Stimulated activated naive CD4-positive, alpha-beta T cell (primary cell): ENCODE measurements at regions not wholly inside any gene's neighbourhood (a gene's known extent, or its start where the extent isn't known, plus 50 kb on each side); places are given as distances from the start of the nearest gene placed in this dataset.
"Not testable (repeated sequence)": the region's sequence is repeated elsewhere in the genome, so short reads cannot be mapped to it uniquely, and the experiment has no call there.

Experiments used
- DNase-seq, 6 experiments: peaks; one replicate each; lab custom pipeline; 2025; lab: John Stamatoyannopoulos, UW

DNA sequence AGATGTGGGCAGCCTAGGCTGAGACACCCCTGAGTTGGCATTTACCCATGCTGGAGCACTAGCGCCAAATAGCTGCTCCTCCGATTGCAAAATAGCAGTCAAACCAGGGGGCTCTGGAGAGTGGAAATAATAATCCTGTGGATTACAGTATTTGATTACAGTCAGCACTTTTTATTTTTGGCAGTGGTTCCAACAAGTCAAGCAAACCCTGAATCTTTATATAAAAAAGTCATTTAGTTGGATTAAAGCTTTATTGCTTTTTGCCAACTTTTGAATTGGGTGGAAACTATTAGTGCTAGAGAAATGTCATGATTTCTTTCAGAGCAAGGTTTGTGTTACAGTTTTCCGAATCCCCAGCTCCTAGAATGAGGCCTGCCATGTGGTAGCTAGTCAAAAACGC, 99.3 kb upstream of the FAM20A start:
- DNase-seq = no peak

GRCh38 chr17:68699936-68700335, 98.8 kb upstream of the FAM20A start:
- DNase-seq = no peak

- no peak for DNase-seq
Observed at GRCh38 chr17:68698746-68699145, 97.6 kb upstream of the FAM20A start.

DNA sequence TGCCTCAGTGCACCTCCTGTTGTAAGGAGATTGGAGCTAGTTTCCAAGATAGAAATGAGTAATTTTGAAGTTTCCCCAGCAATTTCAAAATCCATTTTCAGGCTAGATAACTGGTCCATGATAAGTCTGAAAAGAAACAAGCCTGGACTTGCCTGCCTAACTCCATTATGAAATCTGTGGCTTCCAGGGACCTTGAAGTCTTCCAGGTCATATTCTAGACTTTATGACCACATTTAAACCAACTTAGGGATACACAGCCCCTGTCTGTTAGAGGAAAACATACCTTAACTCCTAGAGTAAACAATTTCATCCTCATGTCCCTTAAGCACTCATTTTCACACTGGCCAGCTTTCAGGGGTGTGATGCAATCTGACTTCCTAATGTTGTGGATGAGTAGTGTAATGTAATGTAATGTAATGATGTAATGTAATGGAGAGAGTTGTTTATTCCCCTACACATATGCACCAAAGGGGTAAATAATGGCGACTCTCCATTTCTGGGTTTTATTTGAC, 96.7 kb upstream of the FAM20A start:
- no peak for DNase-seq

DNA sequence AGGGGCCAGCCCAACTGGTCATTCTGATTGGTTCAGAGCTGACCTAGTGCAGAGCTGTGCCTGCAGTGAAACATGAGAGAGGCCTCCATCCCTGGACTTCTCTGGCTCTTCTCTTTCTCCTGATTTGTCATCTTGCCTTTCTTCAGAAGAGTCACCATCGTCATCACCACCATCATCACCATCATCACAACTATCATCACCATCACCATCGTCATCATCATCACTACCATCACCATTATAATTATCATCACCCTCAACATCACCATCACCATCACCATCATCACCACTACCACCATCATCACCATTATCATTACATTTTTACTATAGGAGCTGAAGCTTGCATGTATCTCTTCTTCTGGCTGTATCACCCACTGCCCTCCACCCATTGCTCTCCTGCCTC, 94.5 kb upstream of the FAM20A start:
- DNase-seq = no peak

DNA sequence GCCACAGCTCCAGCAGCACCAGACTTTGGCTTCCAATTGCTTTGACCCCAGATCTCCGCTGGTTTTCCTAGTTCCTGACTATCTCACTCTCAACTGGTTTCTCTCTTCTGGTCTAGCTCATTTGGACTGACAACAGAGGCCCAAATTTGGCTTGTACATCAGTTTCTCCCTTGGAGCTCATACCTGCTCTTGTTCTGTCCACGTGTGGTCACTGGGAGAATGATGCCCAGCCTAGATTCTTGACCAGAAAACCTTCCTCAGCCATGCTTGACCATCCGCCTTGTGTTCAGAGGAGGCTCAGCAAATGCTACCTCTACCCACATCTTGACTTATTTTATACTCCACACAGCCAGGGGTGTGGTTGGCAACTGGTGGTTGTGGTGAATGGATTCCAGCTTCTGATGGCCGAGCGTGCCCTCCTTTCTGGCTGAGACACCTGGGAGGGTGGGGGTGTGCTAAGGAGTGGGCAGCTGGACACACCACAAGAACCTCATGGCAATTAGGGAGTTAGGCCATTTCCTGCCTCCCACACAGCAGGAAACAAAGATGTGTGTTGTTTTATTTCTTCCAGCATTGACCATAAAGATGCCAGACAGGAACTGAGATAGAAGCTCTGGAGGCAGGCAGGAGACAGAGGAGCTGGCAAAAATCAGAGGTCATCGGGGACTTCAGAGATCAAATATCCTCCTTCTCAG, 93.8 kb upstream of the FAM20A start:
- no peak for DNase-seq

DNA sequence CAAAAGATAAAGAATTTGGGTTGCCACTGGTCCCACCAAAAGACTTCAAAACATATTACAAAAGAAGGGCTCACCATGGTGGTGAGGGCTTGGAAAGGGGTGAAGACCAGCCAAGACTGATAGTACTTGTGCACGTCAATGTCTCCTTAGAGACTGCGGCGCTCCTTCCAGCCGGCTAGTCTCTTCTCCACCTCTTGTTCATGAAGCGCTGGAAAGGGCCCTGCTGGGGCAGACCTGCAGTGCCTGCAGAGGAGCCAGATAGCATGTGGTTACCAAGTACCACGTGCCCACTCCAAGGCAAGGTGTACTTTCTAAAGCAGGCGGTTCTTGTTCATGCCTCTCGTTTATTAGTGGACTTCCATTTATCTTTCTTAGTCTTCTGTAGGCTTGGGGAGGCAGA, 92.7 kb upstream of the FAM20A start:
- no peak for DNase-seq

DNA sequence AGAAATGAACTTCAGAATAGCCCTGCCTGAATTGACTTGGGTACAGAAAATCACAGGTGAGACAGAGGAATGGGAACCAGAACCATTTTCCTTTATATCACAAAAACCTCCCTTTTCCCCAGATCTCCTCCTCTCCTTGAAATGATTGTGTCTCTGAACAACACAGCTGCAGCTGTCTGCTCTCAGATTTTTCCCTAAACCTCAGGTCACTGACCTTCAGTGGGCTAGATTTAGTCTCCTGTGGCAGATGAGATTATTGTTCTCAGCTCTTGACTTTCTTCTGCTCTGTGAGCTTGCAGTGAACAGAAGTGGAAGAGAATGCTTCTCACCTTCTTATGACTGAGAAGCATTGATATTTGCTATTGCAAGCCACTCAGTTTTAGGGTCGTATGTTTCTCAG, 92.3 kb upstream of the FAM20A start:
- no peak for DNase-seq

- DNase-seq = no peak
Observed at GRCh38 chr17:68686108-68686988, 85.2 kb upstream of the FAM20A start.

GRCh38 chr17:68684949-68685357, 83.8 kb upstream of the FAM20A start:
- DNase-seq = no peak

DNA sequence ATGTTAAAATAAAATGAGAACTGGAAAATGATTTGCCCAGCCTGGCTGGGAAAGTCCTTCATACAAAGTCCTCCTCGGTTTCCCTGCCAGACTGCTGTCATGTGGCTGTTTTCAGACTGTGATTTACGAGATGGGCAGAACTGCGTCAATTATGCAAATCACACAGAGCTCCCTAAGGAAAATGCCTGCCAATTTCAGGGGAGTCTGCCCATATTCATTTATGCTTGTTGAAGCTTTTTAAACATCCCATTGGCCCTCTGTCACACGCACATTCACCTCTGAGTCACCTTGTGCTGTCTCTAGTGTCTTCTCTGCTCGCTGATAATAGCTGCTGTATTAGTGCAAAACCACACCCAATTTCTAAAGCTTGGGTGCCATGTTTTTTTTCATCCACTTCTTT, 81.7 kb upstream of the FAM20A start:
- DNase-seq = no peak

DNA sequence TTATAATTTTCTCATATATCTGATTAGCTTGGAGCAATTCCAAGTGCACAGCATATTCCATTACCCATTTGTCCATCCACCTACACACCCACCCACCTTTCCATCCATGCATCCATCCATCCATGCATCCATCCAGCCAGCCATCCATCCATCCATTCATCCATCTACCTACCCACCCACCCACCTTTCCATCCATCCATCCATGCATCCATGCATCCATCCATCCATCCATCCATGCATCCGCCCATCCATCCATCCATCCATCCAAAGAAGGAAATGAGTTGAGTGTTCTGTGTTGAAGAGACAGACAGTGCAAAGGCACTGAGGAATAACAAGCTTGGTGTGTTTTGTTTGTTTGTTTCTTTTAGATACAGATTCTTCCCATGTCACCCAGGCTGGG, 78.7 kb upstream of the FAM20A start:
- no peak for DNase-seq

- no peak for DNase-seq
Observed at GRCh38 chr17:68676856-68677255, 75.7 kb upstream of the FAM20A start.

DNA sequence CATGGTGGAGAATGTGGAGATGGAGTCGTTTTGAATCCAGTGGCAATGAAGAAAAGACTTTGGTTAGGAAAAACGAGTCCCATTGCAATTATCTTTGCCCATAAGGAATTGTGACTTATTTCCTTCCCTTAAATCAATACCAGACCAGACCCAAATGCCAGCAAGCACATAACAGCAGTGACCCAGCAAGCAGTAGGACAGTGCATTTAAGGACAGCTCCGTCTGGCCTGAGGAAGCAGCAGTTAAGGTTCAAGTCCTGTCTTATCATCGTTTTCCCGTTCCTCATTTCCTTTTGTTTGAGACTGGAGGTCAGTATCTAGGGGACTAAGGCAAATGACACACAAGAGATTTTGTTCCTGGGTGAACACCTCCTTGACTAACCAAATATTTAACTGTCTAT, 74.6 kb upstream of the FAM20A start:
- DNase-seq = no peak

DNA sequence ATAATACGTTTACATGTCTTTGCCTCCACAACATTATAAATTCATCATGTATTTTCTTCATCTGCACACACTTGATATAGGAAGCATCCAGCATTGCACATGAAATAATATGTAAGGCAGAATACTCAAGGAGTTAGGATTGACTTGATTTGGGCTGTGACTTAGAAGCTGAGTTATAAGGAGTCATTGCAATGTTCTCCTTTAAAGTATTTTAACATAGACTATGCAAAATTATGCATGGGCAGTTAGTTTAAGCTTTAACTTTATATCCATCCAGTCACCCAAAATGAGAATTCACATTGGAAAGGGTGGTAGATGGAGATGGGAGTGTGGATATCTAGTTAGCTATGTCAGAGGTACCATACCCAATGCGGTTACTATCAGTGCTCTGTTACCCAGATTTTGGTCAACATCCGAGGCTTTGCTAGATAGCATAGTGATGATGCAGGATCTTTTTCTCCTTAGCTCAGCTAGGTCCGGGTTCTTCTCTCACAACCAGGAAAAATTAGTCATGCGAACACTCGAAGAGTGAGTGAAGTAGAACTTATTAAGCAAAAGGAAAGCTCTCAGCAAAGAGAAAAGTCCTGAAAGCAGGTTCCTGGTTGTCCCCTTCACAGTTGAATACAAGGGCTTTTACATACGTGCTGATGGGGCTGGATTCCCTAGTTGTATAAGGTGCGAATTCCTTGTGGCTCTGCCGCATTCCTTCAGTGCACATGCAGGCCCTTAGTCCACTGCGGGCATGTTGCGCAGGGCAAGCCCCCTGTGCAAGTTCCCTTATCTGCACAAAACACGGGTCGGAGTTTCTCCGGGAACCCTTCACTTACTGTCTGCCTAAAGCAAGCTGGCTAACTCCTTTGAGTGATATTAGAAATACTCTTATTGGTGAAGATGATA, 73.1 kb upstream of the FAM20A start:
- DNase-seq = no peak

- no peak for DNase-seq
Observed at GRCh38 chr17:68670967-68671693, 70.0 kb upstream of the FAM20A start.

- not testable (repeated sequence) for DNase-seq
Observed at GRCh38 chr17:68666438-68666837, 65.3 kb upstream of the FAM20A start.

GRCh38 chr17:68665373-68665772, 64.2 kb upstream of the FAM20A start:
- DNase-seq = no peak

GRCh38 chr17:68662479-68662878, 61.3 kb upstream of the FAM20A start:
- DNase-seq = no peak

DNA sequence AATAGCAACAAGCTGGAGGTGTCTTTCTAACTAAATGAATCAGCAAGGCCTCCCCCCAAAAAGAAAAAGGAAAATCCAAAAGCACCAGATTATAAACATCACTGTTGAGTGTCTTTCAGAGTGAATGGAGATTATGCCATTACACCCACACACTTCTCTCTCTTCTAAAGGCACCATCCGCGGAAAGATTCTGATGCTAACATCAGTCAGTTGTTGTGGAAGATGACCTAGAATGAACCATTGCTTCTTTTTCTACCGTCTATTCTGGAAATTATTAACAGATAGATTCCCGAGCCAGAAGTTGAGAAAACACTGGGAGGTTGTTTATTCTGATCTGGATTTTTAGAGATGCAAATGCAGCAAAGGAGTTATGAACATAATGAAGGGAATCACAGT, 60.9 kb upstream of the FAM20A start:
- no peak for DNase-seq

DNA sequence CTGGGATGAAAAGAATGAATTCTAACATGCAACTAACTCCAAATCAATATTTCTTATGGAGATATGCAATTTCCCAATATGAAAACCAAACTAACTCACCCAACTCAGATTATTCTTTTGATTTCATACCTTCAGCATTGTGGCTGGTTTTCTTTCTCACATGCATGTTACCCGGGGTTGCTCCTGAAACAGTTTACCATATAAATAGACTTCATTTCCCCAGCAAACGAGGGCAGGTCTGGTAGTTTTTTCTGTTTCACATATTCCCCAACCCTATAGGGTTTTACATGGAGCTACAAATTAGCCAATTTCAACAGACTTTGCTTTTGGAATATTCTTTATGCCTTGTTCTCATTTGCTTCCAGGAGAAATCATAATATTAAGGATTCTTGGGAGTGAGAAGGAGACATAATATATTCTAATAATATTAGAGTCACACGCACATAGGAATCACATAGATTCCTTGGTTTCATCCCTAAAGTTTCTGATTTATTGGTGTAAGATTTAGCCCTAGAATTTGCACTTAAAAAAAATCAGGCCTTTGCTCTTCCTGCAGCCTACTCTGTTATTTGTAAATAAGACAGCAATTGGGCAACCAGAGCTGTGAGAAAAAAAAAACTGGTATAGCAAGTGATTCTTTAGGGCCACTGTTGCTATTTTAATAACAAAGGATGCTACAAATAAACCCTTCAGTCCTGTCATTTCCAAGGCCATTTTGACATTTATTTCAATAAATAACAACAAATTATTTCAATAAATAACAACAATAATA, 60.3 kb upstream of the FAM20A start:
- no peak for DNase-seq
